NCI-H526 (cell line): ENCODE measurements at regions not wholly inside any gene's neighbourhood (a gene's known extent, or its start where the extent isn't known, plus 50 kb on each side); places are given as distances from the start of the nearest gene placed in this dataset.
"Not testable (repeated sequence)": the region's sequence is repeated elsewhere in the genome, so short reads cannot be mapped to it uniquely, and the experiment has no call there.

Source experiments
- DNase-seq, 2 experiments: peaks; one replicate each; lab custom pipeline; 2025; lab: John Stamatoyannopoulos, UW

DNA sequence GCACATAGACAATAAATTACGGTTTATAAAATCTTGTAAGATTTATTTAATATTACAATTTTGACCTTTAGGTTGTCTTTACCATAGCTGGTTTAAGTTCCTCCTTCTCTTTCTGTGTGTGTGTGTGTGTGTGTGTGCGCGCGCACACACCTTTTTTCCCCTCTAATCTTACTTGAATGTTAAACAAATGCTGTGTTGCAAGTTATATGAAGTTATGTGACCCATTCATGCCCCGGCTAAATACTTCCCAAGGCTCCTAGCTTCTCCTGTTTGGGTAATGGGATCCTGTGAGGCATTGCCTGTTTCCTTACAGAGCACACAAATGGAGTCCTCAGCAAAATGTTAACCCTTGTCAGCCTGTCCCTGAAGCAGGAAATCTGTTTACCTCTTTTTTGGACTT, 125.6 kb upstream of the ZNF608 start:
- no peak for DNase-seq

DNA sequence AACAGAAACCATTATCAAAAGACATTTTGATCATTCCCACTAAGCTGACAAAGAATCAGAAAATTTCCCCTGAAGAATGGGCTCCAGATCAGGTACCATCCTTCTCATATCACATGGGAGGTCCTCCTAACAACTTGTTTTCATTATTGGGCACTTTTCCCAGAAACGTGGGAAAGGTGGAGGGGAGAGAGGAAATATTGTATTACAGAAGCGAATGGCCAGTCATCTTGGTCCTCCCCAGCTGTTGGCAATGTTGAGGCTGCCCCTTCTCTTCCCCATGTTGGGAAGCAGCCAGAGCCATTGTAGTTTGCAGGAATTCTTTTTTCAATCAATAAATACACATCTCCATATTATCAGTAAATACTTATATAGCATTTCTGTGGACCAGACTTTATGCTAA, 126.2 kb upstream of the ZNF608 start:
- DNase-seq: no peak

DNA sequence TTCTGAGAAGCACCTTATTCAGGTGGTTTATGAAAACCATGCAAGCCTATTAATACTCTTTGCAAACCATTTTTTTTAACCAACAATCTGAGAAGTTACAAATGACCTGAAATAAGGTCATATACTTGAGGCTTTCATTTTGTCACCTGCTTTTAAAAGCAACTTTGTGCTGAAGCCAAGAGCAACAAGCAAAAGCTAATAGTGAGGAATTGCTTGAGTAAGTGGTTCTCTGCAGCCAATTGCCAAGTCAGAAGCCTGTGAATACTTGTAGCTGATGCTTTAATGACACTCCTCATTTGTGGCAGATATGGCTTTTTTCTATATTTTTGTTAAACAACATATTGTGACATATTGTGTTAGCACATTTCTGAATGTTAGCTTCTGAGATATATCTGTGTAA, 126.7 kb upstream of the ZNF608 start:
- DNase-seq: no peak

DNA sequence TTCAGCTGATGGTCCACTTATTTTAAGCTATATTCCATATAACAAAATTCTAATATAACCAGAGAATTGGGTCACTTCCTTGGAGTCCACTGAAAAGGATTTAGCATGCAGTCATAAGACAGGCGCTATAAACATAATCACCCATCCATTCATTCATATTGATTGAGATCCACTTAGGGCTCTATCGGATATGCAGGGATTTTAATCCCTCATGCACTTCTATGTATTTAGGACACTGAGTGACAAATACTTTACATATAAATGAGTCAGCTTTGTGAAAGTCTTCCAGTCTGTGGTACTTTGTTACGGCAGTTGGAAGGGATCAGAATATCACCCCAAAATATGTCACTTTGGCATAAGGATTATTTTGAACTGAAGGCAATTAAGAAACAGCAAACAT, 127.3 kb upstream of the ZNF608 start:
- DNase-seq: no peak

DNA sequence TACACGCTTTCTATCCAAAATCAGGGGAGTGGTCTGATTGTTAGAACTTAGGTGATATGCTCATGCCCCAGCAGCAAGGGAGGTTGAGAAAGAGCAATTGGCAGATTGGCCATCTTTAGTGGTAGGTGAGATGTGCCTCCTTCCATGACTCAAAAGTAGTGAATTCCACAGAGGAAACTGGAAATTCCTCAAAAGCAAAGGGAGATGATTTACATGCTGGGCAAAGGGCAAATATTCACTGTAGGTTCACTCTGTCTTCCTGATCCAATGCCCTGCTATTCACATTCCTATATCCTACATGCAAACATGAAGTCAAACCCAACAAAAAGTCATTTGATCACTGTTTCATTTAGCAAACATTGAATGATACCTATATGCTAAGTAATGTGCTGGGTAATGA, 130.1 kb upstream of the ZNF608 start:
- DNase-seq: no peak

DNA sequence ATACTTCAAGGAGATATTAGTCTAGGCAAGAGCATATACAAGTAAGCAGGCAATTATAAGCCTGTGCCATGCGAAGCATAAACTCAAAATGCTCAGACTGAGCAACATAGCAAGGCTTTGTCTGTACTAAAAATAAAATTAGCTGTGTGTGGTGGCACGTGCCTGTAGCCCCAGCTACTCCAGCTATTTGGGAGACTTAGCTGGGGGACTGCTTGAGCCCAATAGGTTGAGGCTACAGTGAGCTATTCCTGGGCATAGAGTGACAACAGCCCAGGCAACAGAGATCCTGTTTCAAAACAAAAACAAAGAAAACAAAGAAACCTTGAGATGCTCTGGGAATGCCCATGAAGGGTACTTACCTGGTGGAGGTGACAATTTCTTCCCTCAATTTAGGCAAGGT, 130.5 kb upstream of the ZNF608 start:
- no peak for DNase-seq

DNA sequence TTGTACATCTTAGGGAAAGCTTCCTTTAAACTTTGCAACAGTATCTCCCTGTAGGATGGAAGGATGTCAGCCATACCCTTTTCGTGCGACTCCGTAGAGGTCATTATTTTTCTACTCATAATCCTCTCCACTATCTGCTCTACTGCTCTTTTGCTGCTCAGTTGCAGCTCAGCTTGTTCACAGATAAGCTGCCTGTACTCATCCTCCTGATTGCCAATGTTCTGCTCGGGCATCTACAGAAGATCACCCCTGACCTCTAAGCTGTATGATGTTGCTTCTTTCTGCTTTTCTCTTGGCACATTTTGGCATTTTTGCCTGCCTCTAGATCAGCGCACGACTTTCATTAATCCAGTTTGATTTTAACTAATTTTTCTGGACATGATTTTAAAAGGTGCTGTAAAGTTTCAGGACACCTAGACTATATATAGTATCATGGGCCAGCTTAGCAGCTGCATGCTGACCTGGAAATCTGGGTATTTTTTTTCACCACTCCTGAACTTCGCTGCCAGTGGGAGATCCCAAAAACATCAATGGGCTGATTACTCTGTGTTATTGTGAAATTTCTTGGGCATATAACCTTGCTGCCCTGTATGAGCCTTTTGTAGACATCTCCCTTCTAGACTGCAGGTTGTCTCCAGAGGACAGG, 131.2 kb upstream of the ZNF608 start:
- DNase-seq: no peak

DNA sequence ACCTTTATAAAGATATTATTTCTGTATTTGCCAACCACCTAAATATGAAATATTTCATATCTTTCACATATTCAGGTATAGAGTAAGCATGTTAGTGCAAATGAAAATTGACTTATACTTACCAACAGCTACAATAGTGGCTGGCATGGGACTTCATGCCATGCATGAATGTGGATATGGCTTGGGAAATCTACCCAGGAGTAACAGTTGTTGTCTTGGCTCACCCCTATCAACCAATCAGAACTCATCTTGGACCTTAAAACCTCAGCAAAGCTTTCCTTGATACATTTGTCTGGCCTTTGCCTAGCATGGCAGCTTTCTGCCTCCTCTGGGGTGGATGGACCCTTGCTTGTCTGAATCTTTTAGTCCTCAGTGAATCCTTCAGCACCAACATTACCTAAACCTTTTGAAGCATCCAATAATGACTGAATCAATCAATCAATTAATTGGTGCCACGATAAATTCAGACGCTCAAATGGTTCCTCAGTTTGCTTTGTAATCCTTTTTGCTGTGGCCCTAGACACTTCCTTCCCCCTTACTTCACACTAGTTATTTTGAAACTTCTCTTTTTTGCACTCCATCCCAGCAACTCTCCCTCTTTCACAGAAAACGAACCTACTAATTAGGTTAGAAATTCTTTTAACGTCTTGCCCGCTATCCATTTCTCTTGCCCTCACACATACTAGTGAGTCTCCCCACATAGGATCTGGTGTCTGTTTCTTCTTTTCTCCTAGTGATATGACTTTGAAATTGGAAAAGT, 132.3 kb upstream of the ZNF608 start:
- DNase-seq: no peak

DNA sequence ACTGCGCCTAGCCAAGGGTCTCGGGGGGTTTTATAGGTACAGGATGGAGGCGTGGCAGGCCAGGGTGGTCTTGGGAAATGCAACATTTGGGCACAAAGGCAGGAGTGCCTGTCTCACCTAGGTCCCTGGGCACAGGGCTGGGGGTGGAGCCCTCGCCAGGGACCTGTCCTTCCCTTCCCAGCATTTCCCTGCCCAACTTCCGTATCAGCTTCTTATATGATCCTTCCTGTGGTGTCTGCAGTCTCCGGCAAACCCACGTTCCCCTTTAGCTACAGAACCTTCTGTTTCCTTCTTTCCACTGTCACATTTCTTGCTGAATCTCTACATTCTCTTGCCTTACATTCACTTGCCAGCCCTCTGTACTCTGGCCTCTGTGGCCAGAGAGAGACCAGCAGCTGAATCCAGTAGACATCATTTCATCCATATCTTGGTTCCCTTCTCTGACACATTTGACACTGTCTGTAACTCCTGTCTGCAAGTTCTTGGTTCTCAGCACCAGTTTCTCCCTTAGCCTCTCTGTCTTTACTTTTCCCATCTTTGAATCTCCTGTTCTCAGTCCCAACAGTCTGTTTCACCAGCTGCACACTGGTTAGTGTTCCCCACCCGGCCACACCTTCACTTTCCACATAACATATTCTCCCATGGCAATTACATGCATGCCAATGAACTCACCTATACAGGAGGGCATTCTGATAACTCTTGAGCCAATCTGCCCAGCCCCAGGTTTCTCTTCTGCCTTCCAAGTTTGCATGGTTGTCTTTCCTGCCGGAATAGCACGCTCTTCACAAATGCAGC, 134.7 kb upstream of the ZNF608 start:
- DNase-seq: no peak

DNA sequence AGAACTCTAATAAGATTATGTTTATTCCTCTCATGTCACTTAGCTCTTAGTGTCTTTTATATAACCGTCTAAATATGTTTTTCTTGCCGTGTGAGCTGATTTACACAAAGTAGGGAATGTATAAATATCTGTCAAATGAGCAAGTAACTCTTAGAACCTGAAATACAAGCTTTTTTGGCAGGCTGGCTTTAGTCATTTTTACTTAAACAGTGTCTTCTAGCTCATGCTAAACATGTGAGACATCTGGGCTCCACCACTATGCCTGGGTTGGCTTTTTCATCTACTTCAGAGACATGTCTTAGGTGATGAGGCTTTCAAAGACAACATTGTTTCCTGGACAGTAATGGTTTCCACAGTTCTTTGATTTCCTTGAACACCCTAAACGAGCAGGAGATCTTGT, 137.2 kb upstream of the ZNF608 start:
- no peak for DNase-seq

DNA sequence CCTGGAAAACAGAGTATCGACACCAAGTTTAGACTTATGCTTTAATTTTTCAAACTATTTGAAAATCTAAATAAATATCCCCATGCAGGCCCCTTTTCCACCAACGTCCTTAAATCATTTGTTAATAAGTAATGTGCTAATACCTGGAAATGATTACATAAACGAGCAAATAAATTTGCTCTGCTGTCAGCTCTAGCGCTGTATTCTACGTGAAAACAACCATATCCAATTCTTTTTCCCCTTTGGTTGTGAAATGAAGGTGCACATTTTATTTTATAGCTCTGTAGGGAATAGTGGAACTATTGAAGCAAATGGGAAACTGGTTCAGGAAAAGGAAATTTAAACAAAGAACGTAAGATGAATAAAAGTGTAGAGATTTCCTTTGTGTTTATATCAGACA, 137.7 kb upstream of the ZNF608 start:
- DNase-seq: no peak

DNA sequence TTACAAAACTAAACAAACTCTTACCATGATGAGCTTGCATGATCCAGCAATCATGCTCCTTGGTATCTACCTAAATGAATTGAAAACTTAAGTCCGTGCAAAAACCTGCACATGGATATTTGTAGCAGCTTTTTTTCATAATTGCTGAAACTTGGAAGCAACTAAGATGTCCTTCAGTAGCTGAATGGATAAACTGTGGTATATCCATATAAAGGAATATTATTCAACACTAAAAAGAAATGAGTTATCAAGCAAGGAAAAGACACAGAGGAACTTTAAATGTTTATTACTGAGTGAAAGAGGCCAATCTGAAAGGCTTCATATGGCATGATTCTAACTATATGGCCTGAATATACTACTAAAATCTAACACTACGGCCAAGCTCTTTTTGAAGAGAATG, 139.1 kb upstream of the ZNF608 start:
- no peak for DNase-seq

DNA sequence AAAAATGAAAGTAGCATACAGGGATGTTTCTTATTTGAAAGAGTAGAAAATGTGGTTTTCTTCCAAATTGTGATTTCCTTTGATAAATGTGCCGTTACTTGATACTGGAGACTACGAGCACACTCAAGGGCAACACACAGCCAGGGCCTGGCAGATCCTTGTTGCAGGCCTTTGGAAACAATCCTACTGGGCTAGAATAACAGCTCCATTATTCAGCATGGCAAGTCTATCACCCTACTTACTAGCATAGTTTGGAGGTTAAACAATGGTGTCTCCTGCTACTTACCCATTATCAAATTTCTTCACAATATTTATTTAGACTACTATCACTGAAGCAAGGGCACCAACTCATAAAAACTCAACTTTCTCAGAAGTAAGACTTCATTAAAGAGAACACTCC, 140.8 kb upstream of the ZNF608 start:
- DNase-seq: no peak

DNA sequence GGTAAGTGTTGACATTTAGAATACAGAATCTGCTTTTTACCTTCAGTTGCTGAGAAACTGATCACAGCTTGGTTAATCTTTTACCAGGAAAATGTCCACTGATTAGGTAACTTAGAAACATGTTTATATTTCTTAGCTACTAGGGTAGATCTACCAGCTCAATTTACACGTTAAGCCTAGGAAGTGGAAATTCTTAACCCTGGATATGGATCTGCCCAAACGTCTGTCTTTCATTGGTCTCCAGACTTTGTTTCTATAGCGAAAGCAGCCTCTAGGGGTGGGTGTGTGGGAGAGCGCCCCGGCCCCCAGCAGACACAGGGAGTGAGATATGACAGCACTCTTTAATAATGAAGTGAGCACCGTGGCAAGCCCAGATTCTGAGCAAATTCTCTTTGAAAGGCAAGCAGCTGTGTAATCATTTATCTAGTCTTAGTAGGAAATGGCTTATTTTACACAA, 141.6 kb upstream of the ZNF608 start:
- DNase-seq: peak; percentile 3 to 41

DNA sequence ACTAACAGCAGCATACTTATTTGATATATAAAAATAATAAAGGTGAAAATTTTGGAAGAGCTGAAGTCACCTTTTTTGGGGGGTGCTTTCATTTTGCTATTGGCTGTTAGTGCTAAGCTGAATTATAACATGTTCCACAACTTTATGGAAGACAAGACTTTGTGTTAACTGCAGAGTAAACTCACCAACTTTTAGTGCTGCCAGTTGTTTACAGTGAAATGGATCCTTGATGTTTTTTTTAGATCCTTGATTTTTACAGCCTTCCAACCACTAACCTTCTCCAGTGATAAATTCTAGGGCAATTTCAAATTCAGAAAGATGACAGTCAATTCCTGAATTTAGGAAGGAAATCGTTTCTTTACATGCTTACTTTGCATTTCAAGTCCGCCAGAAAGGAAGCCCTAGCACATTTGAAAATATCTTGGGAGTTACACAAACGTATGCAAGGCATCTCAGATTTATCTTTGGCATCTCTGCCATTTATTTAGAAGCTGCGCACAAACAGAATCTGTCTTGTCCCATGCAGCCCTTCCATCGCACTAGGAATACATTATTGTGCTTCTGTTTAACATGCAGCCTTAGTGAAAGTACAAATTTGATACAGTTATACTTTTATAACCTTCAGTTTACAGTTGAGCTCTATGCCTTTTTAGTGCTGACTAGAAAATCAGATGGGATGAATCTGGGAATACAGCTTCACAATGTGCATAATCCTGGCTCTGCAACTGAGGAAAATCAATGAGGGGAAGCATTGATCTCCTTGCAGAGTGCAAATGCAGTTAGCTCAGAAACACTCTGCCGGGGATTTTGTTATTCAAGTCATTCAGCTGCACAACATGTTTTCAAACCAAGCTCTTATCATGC, 142.4 kb upstream of the ZNF608 start:
- no peak for DNase-seq

DNA sequence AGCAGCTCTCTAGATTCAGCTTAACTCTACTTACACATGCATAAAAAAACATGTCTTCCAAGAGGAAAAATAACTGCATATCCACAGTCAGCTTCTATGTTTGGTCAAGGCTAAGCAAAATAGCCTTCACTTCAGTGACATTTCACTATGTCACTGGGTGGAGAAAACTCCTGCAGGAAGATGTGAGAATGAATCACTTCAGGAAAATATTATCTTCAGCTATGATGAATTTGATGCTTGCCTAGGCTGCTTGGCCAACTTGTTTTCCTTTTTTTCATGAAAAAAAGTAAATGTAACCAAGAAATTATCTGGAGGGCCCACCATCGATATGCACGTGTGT, 143.0 kb upstream of the ZNF608 start:
- DNase-seq: no peak

DNA sequence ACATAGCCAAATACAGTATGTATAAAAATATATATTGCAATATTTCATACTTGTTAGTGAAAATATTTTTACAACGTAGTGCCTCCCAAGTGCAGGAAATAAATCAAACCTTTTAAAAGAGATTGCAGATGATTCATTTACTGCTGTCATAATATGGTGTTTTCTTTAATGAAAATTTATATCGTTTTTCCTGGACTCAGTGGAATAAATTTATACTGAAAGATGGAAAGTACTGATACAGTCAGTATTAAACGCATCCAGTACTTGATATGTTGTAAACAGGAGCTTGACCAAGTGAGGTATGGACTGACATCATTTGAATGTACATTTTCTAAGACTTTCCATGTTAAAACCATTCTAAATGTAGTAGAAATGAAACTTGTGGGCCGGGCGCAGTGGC, 143.4 kb upstream of the ZNF608 start:
- DNase-seq: no peak

DNA sequence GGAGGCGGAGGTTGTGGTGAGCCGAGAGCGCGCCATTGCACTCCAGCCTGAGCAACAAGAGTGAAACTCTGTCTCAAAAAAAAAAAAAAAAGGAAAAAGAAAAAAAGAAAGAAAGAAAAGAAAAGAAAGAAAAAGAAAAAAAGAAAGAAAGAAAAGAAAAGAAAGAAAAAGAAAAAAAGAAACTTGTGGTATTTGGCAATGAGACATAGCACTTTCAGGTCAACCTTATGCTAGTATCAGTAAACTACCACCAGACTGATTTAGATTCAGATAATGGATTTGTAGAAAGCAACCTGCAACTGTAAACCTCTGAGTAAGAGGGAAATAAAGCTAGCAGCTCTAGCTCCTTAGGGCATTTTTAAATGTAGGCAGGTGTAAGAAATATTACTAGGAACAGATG, 144.0 kb upstream of the ZNF608 start:
- not testable (repeated sequence) for DNase-seq

DNA sequence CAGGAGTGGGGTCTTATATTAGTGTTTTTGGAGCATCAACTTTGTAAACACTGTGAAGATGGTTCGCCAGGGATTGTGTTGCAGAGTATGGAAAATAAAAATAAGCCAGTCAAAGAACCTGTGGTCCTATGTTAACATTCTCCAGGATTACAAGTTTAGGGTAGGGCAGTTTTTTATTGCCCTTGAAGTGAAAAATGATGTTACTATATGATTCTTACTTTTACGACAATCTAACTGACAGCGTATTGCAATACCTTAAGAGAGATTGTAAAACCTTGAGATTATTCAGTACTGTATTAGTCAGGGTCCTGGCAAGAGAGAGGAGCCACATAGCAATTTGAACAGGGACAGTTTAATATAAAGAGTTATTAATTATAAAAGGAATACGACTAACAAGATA, 144.7 kb upstream of the ZNF608 start:
- DNase-seq: no peak

DNA sequence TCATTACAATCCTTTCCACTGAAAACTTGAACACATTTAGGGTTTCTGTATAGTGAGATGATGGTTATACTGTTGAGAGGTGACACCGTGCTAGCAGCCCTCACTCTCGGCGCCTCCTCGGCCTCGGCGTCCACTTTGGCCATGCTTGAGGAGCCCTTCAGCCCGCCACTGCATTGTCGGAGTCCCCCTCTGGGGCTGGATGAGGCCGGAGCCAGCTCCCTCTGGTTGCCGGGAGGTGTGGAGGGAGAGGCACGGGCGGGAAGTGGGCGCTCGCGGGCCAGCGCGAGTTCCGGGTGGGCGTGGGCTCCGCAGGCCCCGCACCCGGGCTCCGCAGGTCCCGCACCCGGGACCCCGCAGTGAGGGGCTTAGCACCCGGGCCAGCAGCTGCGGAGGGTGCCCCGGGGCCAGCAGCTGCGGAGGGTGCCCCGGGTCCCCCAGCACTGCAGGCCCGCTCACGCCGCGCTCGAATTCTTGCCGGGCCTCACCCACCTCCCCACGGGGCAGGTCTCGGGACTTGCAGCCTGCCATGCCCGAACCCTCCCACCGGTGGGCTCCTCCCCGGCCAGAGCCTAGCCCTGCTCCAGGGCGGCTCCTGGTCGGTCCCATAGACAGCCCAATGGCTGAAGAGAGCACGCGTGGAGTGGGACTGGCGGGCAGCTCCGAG, 145.9 kb upstream of the ZNF608 start:
- DNase-seq: no peak

DNA sequence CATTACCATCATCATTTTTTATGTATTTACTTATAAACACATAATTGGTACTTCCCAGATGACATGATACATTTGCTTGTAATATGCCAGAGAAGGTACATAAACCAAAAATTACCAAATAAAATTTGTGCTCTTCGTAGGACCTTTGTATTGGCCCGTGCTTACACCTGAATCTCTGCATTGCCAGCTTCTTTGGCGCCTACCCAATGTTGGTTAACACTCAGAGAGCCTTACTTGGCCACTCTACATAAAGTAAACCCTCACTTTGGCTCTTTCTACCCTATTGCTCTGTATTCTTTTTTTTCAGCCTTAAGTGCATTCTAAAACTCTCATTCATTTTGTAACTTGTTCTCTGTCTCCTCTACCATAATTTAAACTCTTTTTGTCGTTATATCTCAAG, 148.1 kb upstream of the ZNF608 start:
- no peak for DNase-seq

DNA sequence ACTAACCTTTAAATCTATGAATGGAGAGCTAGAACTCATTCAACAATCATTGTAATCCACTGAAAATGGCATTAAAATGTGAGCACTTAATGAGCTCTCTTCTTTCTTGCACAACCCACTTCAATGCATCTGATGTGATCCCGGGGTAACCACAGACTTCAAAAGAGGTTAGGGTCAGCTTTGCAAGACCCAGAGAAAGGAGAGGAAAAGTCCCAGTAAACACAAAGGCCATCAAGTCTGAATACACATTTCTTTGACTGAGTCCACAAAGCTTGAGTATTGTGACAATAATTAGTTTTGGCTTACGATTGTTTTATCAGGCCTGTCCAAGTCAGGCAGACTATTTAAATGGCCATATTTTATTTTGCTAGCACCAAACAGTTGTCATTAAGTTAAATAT, 148.8 kb upstream of the ZNF608 start:
- DNase-seq: no peak
